NCI-H187 (cell line): ENCODE measurements at regions not wholly inside any gene's neighbourhood (a gene's known extent, or its start where the extent isn't known, plus 50 kb on each side); places are given as distances from the start of the nearest gene placed in this dataset.
"Not testable (repeated sequence)": the region's sequence is repeated elsewhere in the genome, so short reads cannot be mapped to it uniquely, and the experiment has no call there.

ENCODE experiments used
- DNase-seq, 2 experiments: peaks; one replicate each; lab custom pipeline; 2025; lab: John Stamatoyannopoulos, UW

- no peak for DNase-seq
These were observed 54.0 kb upstream of the RBFOX1 start for GRCh38 chr16:7278636-7279035.

GRCh38 chr16:7272567-7273158 lies 60.0 kb upstream of the RBFOX1 start:
- no peak for DNase-seq

GRCh38 chr16:7271486-7271885 lies 61.2 kb upstream of the RBFOX1 start:
- no peak for DNase-seq

- no peak for DNase-seq
These were observed 61.8 kb upstream of the RBFOX1 start for GRCh38 chr16:7270823-7271222.

- no peak for DNase-seq
These were observed 62.6 kb upstream of the RBFOX1 start for GRCh38 chr16:7270006-7270405.

- DNase-seq = peak; percentile 2 to 15
These were observed 64.5 kb upstream of the RBFOX1 start for GRCh38 chr16:7268182-7268581.

GRCh38 chr16:7257016-7257415 lies 75.6 kb upstream of the RBFOX1 start:
- DNase-seq = no peak

GRCh38 chr16:7246578-7246977 lies 86.1 kb upstream of the RBFOX1 start:
- DNase-seq = no peak

GRCh38 chr16:7239547-7239946 lies 93.1 kb upstream of the RBFOX1 start:
- no peak for DNase-seq

- no peak for DNase-seq
These were observed 95.7 kb upstream of the RBFOX1 start for GRCh38 chr16:7236824-7237410.

GRCh38 chr16:7233975-7234374 lies 98.7 kb upstream of the RBFOX1 start:
- no peak for DNase-seq

- no peak for DNase-seq
These were observed 100.9 kb upstream of the RBFOX1 start for GRCh38 chr16:7231762-7232161.

GRCh38 chr16:7229433-7230218 lies 103.0 kb upstream of the RBFOX1 start:
- DNase-seq = not testable (repeated sequence)

- peak; percentile 46 to 75 for DNase-seq
These were observed 105.4 kb upstream of the RBFOX1 start for GRCh38 chr16:7227229-7227721.

- DNase-seq = no peak
These were observed 111.5 kb upstream of the RBFOX1 start for GRCh38 chr16:7221157-7221556.

- no peak for DNase-seq
These were observed 113.7 kb upstream of the RBFOX1 start for GRCh38 chr16:7218936-7219335.

- no peak for DNase-seq
These were observed 114.8 kb upstream of the RBFOX1 start for GRCh38 chr16:7217797-7218196.

GRCh38 chr16:7216719-7217118 lies 115.9 kb upstream of the RBFOX1 start:
- DNase-seq = no peak

- no peak for DNase-seq
These were observed 120.9 kb upstream of the RBFOX1 start for GRCh38 chr16:7211781-7212180.

GRCh38 chr16:7209598-7209997 lies 123.0 kb upstream of the RBFOX1 start:
- no peak for DNase-seq

- DNase-seq = no peak
These were observed 126.2 kb upstream of the RBFOX1 start for GRCh38 chr16:7206469-7206868.

- DNase-seq = no peak
These were observed 132.3 kb upstream of the RBFOX1 start for GRCh38 chr16:7200320-7200719.

GRCh38 chr16:7185689-7186088 lies 147.0 kb upstream of the RBFOX1 start:
- no peak for DNase-seq
